Fibroblast of mammary gland (primary cell): ENCODE measurements at regions not wholly inside any gene's neighbourhood (a gene's known extent, or its start where the extent isn't known, plus 50 kb on each side); places are given as distances from the start of the nearest gene placed in this dataset.
A peak's percentile ranks its signal among the peaks of the same experiment; 100 is the strongest.

Experiments
- DNase-seq: peaks from one replicate; pipeline ENCODE4 v3.0.0-alpha.2; 2010; ENCODE audit warnings: low read depth
- H3K4me3 ChIP-seq: 2 replicates; pipeline ENCODE4 v1.5.1; 2011; ENCODE audit warnings: low read depth, mild to moderate bottlenecking, low read length, moderate library complexity; ENCODE audit not compliant: control insufficient read depth
- TF ChIP-seq, protein P1 (sequence below): conservative IDR thresholded peaks from 2 replicates; pipeline ENCODE4 v1.5.1; 2011; ENCODE audit warnings: low read depth, low read length, inconsistent platforms; ENCODE audit not compliant: control insufficient read depth, insufficient read depth

GRCh38 chr7:50856806-50857205 lies 74.1 kb upstream of the GRB10 start:
- TF ChIP-seq, protein P1, sequence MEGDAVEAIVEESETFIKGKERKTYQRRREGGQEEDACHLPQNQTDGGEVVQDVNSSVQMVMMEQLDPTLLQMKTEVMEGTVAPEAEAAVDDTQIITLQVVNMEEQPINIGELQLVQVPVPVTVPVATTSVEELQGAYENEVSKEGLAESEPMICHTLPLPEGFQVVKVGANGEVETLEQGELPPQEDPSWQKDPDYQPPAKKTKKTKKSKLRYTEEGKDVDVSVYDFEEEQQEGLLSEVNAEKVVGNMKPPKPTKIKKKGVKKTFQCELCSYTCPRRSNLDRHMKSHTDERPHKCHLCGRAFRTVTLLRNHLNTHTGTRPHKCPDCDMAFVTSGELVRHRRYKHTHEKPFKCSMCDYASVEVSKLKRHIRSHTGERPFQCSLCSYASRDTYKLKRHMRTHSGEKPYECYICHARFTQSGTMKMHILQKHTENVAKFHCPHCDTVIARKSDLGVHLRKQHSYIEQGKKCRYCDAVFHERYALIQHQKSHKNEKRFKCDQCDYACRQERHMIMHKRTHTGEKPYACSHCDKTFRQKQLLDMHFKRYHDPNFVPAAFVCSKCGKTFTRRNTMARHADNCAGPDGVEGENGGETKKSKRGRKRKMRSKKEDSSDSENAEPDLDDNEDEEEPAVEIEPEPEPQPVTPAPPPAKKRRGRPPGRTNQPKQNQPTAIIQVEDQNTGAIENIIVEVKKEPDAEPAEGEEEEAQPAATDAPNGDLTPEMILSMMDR: no peak
- peak; percentile 15 for DNase-seq

GRCh38 chr7:50856231-50856630 lies 73.5 kb upstream of the GRB10 start:
- TF ChIP-seq, protein P1: no peak
- no peak for DNase-seq
- no peak overlapping the region for H3K4me3 ChIP-seq

More at GRCh38 chr7:50856806-50857205, 74.1 kb upstream of the GRB10 start:
- no peak overlapping the region for H3K4me3 ChIP-seq

- no peak overlapping the region for H3K4me3 ChIP-seq
These were observed 72.8 kb upstream of the GRB10 start for GRCh38 chr7:50855526-50855925.

GRCh38 chr7:50854831-50855230 lies 72.1 kb upstream of the GRB10 start:
- TF ChIP-seq, protein P1: no peak
- no peak for DNase-seq
- no peak overlapping the region for H3K4me3 ChIP-seq

More at GRCh38 chr7:50855526-50855925, 72.8 kb upstream of the GRB10 start:
- TF ChIP-seq, protein P1: no peak
- no peak for DNase-seq

DNA sequence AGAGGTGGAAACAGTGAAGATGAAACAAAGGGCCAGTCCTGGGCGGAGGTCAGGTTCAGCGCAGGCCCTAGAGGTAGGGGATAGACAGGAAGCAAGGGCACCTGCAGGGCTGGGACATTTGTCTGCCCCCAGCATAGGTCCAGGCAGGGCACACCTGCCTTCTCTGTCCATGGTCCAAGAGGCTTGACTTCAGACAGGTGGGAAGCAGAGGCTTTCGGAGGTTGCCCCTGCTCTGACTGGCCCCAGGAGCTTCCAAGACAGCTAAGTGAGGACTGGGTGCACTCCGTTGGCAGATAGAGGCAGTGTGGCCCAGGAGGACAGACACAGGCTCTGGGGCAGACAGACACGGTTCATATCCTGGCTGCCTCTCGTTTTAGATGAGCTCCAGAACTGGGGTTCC lies 71.6 kb upstream of the GRB10 start:
- no peak for DNase-seq
- no peak overlapping the region for H3K4me3 ChIP-seq
- TF ChIP-seq, protein P1: no peak

- DNase-seq: no peak
- H3K4me3 ChIP-seq: no peak overlapping the region
- TF ChIP-seq, protein P1: no peak
These were observed 70.6 kb upstream of the GRB10 start for GRCh38 chr7:50853311-50853710.

GRCh38 chr7:50852901-50853300 lies 70.2 kb upstream of the GRB10 start:
- no peak for DNase-seq
- TF ChIP-seq, protein P1: no peak
- H3K4me3 ChIP-seq: no peak overlapping the region
